AG09319 (cell line): ENCODE measurements at regions not wholly inside any gene's neighbourhood (a gene's known extent, or its start where the extent isn't known, plus 50 kb on each side); places are given as distances from the start of the nearest gene placed in this dataset.

Experiments
- DNase-seq: peaks from one replicate; pipeline ENCODE4 v3.0.0-alpha.2; 2010; ENCODE audit warnings: low read depth; ENCODE audit errors: extremely low read depth
- TF ChIP-seq, protein P1 (sequence below): IDR thresholded peaks from 2 replicates; pipeline ENCODE4 v1.5.1; 2011; ENCODE audit warnings: low read depth, mild to moderate bottlenecking, inconsistent platforms, low read length, moderate library complexity

DNA sequence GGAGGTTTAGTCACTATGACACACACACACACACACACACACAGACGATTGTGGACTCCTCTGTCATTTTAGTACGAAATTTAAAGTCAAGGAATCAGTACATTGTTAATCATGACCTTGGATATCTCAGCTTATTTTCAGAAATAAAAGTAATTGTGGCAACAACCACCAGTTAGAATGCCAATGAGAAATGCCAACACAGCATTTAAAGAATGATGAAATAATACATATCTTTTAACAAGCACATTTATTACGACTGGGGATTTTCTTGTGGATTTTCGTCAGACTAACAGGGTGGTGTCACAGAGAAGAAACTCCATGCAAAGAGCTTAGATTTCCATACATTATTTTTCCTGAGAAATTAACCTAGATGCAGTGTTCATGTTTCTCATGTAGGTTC is 1289.4 kb downstream of the AACS start:
- TF ChIP-seq, protein P1, sequence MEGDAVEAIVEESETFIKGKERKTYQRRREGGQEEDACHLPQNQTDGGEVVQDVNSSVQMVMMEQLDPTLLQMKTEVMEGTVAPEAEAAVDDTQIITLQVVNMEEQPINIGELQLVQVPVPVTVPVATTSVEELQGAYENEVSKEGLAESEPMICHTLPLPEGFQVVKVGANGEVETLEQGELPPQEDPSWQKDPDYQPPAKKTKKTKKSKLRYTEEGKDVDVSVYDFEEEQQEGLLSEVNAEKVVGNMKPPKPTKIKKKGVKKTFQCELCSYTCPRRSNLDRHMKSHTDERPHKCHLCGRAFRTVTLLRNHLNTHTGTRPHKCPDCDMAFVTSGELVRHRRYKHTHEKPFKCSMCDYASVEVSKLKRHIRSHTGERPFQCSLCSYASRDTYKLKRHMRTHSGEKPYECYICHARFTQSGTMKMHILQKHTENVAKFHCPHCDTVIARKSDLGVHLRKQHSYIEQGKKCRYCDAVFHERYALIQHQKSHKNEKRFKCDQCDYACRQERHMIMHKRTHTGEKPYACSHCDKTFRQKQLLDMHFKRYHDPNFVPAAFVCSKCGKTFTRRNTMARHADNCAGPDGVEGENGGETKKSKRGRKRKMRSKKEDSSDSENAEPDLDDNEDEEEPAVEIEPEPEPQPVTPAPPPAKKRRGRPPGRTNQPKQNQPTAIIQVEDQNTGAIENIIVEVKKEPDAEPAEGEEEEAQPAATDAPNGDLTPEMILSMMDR = no peak
- no peak for DNase-seq

DNA sequence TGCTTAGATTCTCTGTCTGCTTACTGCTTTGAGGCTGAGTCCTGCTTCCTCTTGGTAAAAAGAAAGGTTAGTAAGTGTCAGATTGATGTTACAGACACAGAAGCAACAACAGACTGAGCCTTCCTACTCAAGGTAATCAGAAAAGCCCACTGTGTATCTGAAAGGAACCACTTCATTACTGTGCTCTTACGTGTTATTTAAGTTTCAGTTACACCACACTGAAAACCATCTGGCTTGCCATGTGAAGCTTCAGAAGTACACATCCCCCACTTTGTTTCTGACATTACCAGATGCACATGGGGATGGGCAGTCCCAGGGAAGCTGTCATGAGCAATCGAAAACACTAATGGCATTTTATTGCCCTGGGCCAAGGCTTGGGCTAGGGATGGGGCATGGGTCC is 1290.1 kb downstream of the AACS start:
- DNase-seq = no peak
- TF ChIP-seq, protein P1 = no peak

DNA sequence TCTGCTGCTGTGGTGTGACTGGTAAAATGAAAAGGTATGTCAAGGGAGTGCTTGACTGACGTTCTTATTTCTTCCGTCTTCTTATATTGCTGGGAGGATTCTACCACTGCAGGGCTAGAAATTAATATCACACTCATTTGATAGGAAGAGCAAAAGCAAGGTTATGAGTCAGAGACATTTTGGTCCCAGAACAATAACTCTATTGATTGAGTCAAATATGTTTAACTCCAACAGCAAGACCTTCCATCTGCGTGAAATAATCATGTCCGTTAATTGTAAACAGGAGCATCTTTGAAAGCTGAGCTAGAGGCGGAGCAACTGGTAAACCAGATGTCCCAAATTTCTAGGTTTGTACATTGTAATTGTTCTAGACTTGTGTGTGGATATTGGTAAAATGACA is 1293.6 kb downstream of the AACS start:
- DNase-seq = no peak
- TF ChIP-seq, protein P1 = no peak

DNA sequence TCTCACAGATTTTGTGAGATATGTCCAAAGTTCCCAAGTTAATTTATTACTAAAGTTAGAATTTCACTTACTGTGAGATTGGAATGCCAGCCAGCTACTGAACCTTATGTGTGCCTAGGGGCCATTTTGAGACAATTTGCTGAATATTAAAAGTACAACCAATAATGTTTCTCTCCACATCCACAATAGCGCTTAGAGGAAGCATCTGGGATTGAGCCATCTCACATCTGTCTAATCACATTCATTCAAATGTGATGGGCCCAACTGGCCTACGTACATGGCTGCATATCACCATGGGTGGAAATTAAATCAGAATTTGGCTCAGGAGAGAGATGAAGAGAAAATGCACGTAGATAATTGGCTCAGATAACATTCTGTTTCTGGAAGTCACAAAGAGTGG is 1294.0 kb downstream of the AACS start:
- no peak for DNase-seq
- TF ChIP-seq, protein P1 = no peak

DNA sequence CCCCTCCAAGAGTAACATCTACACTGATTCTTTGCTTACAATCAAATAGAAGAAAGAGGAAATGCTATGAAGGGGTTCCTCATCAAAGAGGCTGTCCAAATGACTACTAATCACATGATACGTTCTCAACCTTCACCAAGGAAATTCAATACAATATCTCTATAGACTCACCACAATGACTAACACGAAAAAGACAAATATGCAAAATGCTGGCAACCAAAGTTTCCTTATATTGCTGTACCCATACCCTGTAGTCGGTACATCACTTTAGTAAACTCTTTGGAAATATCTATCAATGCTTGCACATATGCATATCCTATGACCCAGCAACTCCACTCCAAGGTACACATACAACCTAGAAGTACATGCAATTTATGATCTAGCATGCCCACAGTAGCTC is 1296.6 kb downstream of the AACS start:
- no peak for DNase-seq
- TF ChIP-seq, protein P1 = no peak

DNA sequence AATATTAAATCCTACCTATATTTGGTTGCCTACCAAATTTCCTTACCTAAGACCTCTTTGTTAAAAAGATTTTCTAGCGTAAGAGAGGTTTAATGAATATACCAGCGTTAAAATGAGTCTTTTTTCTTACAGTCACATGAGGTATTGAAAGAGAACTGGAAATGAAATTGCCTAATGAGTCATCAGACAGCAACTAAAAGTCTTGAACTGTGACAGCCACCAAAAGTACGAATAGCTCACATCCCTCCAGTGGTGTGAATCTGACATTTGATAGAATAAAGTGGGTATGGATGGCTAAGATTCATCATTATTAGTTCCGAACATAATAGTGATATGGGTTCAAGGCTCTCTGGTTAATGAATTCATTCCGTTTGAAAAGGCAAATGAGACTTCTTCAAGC is 1297.3 kb downstream of the AACS start:
- DNase-seq = no peak
- TF ChIP-seq, protein P1 = no peak

DNA sequence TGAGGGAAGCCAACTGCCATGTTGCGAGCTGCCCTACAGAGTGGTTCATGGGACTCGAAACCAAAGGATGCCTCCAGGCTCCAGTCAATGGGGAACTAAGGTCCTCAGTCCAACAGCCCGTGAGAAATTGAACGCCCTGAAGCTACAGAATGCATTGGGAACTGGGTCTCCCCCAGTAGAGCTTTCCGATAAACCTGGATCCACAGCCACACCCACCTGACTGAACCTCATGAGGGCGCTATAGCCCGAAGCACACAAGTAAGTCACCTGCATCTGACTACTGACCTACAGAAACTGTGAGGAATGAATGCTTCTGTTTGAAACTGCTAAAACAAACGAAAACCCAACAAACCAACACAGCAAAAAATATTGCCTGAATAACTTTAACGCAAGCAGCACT is 1297.7 kb downstream of the AACS start:
- TF ChIP-seq, protein P1 = no peak
- DNase-seq = no peak
